ENCODE measurements at regions not wholly inside any gene's neighbourhood (a gene's known extent, or its start where the extent isn't known, plus 50 kb on each side); places are given as distances from the start of the nearest gene placed in this dataset.
"Not testable (repeated sequence)": the region's sequence is repeated elsewhere in the genome, so short reads cannot be mapped to it uniquely, and the experiment has no call there.

DNA sequence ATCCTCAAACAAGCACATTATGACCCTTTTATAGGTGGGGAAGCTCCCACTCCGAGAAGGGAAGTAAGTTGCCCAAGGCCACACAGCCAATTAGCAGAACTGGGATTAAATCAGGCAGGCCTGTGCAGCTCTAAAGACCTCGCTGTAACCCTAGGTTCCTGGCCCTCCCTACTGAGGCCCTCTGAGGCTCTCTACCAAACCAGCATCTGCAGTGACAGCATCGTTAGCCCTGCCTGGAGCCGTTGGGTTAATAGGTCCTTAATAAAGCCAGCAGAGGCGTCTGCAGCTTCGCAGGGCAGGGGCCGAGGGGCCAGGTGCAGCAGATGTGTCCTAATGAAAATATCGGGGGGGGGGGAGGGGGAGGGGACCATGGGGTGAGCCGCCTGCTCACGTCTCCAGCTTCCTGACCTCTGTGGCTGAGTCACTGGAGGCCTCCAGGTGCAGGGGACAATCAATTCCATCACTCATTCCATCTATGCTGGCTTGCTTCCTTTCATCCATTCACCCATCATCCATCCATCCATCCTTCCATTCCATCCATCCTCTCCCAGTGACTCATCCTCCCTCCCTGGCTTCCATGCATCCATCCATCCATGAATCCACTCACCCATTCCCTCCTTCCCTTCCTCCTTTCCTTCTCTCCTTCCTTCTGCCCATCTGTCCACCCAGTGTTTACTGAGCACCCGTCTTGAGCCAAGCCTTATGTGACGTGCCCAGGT lies 203.9 kb downstream of the C9orf50 start:
- DNase-seq (ENCODE audit: low spot score) (peak; percentile 37), FAIRE-seq (peak; percentile 84)

DNA sequence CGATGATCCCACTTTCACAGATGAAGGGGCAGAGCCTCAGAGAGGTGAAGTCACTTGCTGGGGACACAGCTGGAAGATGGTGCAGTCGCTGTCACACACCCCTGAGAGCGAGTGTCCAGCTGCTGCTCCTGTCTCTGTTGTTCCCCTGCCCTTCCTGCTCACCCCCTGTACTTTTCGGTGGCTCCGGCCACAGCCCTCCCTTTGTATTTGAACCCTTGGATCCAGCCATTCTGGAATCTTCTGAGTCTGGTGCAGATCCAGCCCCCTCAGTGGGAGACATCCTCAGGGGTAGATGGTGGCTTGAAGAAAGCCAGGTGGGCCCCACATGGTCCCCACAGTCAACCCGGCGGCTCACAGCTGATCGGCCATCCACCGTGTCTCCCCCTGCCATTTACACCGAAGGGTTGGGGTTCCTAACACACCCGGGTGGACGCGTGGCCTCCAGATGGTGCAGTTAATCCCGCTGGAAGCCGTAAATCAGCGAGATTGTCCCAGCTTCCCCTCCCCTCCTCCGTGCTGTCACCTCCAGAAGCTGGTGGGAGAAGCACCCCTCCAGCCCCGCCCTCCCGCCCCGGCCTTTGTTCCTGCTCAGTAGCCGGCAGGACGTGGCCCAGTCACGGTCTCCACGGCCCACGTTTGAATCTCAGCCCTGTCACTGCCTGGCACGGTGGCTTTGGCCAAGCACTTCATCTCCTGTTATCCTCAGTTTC lies 204.8 kb downstream of the C9orf50 start:
- FAIRE-seq (no peak), DNase-seq (ENCODE audit: low spot score) (no peak)

DNA sequence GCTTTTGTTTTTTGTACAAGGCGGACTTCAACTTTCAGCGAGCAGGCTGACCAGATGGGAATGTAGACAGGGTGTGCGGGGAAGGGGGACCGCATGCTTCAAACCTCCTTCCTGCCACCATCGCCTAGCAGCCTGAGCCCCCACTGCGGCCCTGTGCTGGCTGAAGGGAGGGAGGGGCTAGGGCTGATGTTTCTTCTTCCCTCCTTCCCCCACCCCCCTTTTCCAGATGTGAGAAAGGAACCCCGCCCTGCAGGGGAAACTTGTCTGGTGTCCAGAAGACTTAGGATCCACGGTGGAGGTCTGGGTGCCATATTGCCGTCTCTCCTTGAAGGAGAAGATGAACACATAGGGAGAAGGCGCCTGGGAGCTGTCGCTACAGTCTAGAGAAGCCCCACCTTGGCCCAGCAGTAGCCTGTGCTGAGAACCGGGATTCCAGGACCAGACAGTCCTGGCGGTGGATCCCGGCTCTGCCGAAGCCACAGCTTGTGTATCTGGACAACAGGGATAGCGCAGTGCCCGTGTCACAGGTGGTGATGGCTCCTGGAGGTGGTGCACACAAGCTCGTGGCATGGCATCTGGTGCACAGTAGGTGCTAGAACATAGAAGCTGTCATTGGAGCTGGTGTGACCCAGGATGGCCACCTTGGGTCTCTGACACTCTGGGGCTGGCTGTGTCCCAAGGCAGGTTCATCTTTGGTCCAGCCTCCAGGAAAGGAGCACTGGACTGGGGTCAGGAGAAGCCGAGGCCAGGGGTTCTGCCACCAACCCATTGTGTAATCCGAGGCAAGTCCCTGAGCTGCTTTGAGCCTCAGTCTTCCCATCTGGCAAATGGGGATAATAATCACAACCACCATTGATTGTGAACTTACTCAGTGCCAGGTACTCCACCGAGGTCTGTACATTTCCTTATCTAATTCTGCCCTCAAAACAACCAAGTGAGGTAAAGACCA lies 205.6 kb downstream of the C9orf50 start:
- FAIRE-seq (no peak), DNase-seq (ENCODE audit: low spot score) (no peak)

DNA sequence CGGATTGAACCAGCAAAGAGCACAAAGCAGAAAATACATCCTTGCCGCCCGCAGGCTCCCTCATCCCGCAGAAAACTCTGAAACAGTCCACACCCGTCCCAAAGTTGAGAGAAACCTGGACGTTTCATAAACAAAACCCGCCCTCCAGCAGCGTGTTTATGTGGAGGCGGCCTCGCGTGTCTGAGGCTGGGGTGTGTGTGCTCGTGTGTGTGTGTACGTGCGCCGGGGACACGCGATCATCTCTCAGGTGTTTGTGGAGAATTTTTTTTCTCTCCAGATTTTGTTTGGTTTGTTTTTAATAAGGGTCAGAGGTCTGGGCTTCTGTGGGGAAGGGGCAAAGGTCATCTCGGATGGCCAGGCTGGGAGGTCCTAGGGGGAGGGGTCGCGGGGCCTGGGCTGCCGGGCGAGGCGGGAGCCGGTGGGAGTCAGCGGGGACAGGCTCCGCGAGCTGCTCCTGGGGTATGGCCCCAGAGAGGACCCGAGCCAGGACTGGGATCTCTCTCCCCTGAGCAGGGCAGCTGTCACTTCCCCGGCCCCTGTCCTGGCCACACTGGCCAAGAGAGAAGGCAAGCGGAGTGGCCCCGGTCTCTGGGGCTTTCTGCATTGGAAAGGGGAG lies 206.4 kb downstream of the C9orf50 start:
- FAIRE-seq: no peak
- no peak for DNase-seq (ENCODE audit: low spot score)

DNA sequence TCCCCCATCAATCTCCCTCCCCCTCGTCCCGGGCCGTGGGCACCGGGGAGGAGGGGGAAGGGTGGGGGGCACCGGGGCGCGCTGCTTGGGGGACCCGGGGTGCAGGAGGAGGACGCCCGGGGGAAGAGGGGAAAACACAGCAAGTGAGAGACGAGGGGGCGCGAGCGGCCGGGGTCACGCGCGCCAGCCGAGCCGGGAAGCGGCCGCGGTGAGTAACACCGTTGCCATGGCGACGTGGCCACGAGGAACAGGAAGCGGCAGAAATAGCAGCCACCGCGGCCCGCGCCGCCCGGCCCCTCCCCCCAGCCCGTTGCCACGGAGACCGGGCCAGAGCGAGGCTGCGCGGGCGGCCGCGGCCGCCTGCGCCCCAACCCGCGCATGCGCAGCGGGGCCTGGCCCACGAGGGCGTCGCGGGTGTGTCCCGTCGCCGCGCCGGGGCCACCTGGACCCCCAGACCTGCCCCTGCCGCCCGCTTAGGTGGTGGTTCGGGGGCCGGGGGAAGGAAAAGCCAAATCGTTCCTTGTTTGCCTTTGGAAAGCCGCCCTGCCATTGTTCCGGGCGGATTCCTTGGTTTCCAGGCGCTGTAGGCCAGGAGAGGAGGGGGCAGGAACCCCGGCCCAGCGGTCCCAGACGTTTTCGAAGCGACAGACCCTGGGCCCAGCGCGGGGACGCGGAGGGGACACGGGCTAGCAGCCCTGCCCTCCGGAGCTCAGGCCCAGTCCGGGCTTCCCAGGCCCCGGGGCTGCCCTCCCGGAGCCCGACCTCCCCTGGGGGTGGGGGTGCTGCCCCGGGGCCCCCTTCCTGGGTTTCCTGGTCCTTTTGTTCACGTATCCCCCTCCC lies 207.1 kb downstream of the C9orf50 start:
- DNase-seq (ENCODE audit: low spot score) (peak; percentile 99), FAIRE-seq (peak; percentile 42)

DNA sequence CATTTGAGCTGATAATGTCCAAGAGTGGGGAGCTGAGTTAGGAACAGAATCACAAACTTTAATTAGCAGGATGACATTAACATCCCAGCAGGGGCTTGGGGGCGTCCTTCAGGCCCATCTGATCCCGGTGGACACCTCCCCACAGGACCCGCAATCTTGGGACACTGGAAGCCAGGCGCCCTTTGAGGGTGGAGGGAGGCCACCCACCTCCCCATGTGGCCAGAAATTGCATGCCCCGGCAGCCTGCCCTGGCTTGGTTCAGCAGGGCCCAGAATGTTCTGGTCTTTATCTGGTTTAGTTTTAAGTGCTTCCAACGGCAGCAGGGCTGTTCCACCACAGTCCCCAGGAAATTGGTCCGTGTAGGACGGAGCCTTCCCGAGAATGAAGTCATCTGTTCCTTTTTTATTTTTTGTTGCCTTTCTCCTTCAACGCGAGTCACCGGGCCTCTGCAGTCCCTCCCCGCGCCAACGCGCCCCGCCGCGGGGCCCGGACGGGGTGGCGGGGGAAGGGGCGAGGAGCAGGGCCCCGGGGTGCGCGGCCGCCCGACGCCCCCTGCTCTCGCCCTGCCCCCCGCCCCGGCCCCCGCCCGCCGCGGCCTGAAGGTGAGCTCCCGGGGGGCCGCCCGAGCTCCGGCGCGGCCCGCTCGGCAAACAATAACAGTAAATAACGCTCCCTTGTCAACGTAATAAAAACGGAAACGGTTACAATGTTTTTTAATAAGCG lies 207.9 kb downstream of the C9orf50 start:
- DNase-seq (ENCODE audit: low spot score) (peak; percentile 61), FAIRE-seq (no peak)

DNA sequence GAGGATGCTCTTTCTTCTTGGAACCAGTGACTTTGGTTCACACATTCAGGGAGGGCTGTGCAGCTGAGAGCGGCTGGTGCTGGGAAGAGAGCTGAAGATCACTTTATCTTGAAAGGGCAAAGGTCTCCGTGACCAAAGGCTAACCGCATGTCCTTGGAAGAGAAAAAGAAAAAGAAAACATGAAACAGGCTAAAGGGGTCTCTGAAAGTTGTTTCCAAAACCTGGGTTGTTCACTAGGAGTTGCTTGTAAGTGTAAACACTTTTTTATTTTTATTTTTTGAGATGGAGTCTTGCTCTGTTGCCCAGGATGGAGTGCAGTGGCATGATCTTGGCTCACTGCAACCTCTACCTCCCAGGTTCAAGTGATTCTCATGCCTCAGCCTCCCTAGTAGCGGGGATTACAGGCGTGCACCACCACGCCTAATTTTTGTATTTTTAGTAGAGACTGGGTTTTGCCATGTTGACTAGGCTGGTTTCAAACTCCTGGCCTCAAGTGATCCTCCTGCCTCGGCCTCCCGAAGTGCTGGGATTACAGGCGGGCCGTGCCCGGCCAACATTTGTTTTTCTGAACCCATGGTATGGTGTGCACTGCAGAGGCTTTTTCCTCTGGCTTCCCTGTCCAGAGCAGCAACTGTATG lies 208.6 kb downstream of the C9orf50 start:
- FAIRE-seq; DNase-seq (ENCODE audit: low spot score): not testable (repeated sequence)

DNA sequence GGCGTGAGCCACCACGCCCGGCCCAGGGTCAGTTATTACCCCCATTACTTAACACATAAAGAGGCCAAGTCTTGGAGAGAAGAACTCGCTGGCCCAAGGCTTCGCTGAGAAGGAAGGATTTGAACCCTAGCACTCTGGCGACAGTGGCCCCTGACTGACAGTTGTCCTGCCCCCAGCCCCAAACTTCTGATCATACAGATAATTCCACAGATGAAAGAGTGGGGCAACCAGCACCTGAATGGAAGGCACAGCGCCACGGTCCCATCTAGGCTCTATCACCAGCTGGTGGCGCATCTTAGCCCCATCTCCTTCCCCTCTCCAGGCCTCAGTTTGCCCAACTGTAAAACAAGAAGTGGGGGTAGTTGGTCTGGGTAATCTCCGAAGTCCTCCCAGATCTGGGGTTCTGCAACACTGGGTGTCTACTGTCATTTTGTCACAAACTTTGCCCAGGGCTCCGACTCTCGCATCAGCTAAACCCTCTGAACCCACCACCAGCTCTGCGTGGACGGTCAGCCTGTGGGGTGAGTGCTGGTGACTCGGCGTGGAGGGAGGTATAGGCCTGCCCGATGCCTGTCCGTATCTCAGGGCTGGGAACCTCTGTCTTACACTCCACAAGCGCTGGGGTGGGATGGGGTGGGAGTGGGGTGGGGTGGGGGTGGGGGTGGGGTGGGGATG lies 209.3 kb downstream of the C9orf50 start:
- DNase-seq (ENCODE audit: low spot score) (no peak), FAIRE-seq (no peak)

DNA sequence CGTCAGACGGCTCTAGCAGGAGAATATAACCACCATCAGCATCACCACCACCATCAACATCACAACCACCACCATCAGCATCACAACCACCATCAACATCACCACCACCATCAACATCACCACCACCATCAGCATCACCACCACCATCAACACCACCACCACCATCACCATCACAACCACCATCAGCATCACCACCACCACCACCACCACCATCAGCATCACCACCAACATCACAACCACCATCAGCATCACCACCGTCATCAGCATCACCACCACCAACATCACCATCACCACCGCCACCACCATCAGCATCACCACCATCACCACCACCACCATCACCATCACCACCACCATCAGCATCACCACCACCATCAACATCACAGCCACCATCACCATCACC lies 210.7 kb downstream of the C9orf50 start:
- peak; percentile 100 for FAIRE-seq
- DNase-seq (ENCODE audit: low spot score): no peak

DNA sequence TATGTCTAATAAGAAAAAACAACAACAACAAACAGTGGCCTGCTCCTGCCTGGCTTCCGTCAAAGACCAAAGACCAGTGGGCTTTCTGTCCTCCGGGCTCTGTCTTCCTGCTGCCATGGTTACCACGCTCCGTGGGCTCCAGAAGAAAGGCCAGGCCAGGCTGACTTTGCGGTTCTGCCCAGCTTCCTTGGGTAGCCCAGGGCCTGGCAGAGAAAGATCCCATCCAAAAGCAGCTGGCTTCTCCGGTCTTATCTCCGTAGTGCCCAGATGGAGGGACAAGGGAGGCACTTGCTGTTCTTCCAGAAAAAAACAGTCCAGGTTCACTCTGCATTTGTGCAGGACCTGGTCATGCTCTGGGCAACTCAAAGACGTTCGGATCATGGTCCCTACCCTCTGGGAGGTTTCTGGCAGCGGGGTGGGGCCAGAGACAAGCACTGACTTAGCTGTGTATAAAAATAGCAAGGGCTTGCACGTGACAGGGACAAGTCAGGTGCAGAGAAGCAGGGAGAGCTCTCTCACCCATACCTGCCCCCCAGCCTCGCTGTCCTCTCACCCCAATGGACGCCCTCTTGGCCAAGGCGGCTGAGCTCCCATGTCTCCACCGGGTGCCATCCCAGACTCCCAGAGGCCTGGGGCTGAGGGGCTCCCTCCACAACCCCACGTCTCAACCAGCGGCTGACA lies 212.2 kb downstream of the C9orf50 start:
- DNase-seq (ENCODE audit: low spot score) (no peak), FAIRE-seq (no peak)

DNA sequence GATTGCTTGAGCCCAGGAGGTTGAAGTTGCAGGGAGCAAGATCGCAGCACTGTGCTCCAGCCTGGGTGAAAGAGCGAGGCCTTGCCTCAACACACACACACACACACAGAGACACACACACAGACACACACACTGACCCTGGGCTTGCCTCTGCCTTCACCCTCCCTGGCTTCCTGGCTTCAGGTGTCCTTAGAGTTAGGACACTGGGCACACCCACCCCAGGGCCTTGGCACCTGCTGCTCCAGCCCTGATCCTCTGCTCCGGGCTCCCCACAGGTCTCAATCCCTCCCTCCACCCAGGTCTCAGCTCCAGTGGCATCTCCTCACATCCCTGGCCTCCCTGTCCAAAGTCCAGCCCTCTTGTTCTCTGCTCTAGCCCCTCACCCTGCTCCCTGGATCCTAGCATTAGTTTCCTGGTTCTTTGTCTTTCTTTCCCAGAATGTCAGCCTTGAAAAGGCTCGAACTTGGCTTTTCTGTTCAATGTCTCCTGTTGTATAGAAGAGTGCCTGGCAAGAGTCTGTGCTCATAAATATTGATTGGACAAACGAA lies 212.9 kb downstream of the C9orf50 start:
- FAIRE-seq (no peak), DNase-seq (ENCODE audit: low spot score) (no peak)

DNA sequence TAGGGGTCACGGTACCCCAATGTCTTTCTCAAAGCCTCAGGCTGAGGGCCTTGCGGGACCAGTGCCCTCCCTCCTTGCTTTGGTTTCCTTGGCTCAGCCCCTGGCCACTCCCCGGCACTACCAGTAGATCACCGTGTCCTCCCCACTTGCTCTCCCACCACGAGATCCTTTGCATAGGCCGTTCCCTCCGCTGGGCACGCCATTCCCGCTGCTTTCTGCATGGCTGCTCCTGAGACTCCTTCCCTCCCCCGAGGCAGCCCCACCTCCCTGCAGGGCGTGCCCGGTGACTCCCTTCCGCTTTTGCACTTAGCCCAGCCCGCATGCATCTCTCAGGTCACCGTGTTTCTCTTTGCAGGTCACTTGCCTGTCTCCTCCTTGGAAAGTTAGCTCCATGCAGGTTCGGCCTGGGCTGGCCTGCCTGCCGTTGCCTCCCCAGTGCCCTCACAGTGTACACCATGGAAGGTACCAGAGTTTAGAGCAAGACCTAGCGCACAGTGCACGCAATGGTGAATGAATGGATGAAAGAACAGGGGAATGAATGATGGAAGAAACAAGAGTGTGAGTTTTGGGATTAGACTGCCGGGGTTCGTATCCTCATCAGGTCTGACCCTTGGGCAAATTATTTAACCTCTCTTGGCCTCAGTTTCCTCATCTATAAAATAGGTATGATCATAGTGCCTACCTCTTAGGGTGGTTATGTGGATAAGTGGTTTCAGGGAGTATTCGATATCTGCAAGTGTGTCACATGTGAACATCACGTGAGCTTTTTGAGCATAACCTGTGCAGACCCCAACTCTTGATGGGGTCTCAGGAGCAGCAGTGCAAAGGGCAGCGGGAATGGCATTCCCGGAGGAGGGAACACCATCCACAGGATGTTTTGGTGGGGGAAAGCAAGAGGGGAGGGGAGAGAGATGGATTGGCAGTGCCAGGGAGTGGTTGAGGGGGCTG lies 214.3 kb downstream of the C9orf50 start:
- no peak for DNase-seq (ENCODE audit: low spot score)
- FAIRE-seq: no peak

DNA sequence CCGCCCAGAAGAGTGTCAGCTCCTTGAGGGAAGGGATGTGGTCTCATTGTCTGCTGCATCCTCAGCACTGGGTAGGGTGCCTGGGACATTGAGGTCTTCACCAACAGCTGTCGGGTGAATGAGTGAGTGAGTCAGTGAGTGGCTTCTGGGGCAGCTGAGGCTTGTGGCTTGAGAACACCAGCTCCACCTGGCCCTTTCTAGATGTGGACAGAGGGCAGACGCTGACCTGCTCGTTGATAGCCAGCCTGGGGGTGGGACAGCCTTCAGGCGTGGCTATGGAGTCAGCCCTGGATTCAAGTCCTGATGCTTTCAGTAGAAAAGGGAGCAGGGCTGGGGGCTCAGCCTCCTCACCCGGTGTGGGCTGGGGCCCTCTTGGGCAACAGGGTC lies 215.1 kb downstream of the C9orf50 start:
- DNase-seq (ENCODE audit: low spot score): no peak
- FAIRE-seq: no peak

DNA sequence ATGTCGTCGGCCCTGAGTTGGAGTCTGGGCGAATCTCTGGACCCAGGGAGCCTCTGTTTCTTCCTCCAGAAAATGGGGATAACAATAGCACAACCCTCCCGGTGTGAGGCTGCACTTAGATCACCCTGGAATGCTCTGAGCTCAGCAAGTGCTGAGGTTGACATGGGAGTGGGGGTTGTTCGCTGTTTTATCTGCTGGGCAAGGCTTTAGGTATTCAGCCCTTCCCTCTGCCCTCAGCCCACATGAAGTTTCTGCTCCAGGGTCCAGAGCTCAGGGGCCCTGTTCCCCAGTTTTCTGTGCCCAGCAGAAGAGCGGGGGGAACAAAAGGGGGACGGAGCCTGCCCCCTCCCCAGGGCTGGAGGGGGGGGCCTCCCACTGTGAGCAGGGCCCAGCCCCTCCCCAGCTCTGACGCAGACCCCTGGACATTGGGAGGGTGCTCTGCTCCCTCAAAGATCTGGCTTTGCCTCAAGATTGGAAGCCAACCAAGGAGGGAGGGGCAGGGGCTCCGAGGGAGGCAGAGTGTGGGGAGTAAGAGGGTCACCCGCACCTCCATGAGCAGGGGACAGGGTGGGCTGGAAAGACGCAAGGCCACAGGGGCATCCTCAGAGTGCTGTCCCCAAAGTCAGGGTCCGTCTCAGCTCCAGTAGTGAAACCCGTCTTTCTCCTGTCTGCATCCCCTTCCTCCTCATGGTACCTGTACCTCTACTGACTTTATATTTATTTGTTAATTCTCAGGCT lies 215.6 kb downstream of the C9orf50 start:
- FAIRE-seq (no peak), DNase-seq (ENCODE audit: low spot score) (no peak)

DNA sequence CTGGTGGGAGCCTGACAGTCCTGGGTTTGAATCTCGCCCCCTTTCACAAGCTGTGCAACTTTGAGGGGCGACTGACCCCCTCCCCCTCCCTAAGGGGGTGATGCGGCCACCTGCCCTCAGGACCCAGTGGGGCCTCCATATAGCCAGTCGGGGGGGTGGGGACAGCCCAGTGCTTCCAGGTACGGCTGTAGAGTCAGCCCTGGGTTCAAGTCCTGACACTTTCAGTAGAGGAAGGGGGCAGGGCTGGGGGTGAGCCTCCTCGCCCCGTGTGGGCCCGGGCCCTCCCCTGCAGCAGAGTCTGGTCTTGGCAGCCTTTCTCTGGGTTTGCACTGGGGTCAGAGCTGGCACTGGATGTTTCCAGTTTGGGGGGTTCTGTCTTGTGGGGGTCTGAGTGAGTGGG lies 216.3 kb downstream of the C9orf50 start:
- FAIRE-seq (no peak), DNase-seq (ENCODE audit: low spot score) (no peak)

All from urothelium cell line (cell line).